HL-60/S4 treated with retinoic acid at 250 ng/mL for 4 days and 3 days (cell line): ENCODE measurements at regions not wholly inside any gene's neighbourhood (a gene's known extent, or its start where the extent isn't known, plus 50 kb on each side); places are given as distances from the start of the nearest gene placed in this dataset.

ENCODE experiments used
- in situ Hi-C: fragments of 300-500 bp; cut with MboI; formaldehyde crosslinking; loops from 2 replicates; pipeline ENCODE4 v1.7.0; 2022; ENCODE audit warnings: low sequenced_read_pairs

DNA sequence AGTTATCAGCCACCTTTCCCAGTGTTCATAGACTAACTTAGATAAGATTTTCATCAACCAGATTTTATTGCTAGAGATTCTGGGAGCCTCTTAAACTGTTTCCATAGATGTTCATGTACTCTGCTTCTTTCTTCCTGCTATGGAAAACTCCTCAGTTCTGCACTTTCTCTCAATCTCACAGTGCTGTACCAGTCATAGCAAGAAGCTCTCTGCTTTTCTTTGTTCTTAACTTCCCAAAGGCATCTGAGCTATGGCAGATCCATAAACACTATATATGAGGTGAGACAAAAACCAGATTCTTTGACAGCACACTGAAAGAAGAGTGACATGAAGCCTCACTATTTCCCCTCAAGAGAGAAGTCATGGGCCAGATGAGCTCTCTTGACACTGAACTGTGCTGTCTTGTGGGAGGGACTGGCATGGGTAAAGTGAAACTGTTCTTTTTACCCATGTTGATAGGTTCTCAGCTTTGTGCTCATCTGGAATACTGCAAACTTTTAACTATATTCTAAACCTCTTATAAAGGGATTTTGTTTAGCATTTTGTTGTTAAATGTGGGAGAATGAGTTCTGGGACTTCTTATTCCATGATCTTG, 64.2 kb upstream of the LYPLAL1 start:
- in situ Hi-C loops = no loop called here

GRCh38 chr1:219113261-219113660, 60.4 kb upstream of the LYPLAL1 start:
- in situ Hi-C loops = no loop called here

DNA sequence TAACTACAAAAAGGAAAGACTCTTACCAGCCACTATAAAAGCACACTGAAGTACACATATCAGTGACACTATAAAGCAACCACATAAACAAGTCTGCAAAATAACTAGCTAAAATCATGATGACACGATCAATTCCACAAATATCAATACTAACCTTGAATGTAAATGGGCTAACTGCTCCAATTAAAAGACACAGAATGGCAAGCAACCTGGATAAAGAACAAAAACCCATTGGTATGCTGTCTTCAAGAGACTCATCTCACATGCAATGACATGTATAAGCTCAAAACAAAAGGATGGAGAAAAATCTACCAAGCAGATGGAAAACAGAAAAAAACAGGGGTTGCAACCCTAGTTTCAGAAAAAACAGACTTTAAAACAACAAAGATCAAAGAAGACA, 59.7 kb upstream of the LYPLAL1 start:
- in situ Hi-C loops = no loop called here

- in situ Hi-C loops = no loop called here
These were observed 53.8 kb upstream of the LYPLAL1 start for GRCh38 chr1:219119839-219120238.

- in situ Hi-C loops = no loop called here
These were observed 52.8 kb upstream of the LYPLAL1 start for GRCh38 chr1:219120624-219121544.

DNA sequence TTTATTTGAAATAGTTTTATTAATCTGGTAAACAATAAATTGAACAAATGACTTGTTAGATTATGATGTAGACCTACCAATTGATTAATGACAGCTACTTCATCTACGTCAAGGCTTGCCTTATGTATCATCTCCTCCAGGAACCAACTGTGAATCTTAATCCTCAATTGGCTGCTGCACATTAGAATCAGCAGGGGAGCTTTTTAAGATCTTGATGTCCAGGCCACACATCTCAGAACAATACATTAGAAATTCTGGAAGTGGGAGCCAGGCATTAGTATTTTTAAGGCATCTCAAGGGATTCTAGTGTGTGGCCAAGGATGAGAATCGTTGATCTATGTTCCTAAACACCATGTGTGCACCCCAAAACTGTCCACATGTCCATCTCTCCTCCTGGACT, 52.0 kb upstream of the LYPLAL1 start:
- in situ Hi-C loops = no loop called here

- in situ Hi-C loops = no loop called here
These were observed 50.6 kb upstream of the LYPLAL1 start for GRCh38 chr1:219123036-219123435.
